H1 (cell line): ENCODE measurements at regions not wholly inside any gene's neighbourhood (a gene's known extent, or its start where the extent isn't known, plus 50 kb on each side); places are given as distances from the start of the nearest gene placed in this dataset.

Experiments used
- CTCF ChIA-PET: fragments of 300-600 bp; sonication (Branson Sonifier 250); formaldehyde crosslinking; loops from one replicate; lab custom pipeline; 2021; ENCODE audit not compliant: partially characterized antibody; lab: Charles Lee
- POLR2A ChIA-PET: fragments of 300-600 bp; sonication (Branson Sonifier 250); formaldehyde crosslinking; loops from one replicate; lab custom pipeline; 2021; ENCODE audit warnings: inconsistent platforms; ENCODE audit not compliant: partially characterized antibody; lab: Charles Lee
- DNase-seq, 2 experiments: peaks; one replicate each; pipeline versions ENCODE4 v3.0.0 to v3.0.0-alpha.2; 2010 to 2022; ENCODE audit warnings: low spot score in 2 of 2, low read depth in 1 of 2, mixed read lengths in 1 of 2
- FAIRE-seq: peaks from 2 replicates; lab custom pipeline; 2011; peaks lifted over from hg19 to GRCh38; lab: Jason Lieb, UNC
- H2AFZ ChIP-seq: 2 replicates; pipeline ENCODE4 v1.8.1; 2012; ENCODE audit warnings: low read length, inconsistent platforms
- H2AK5ac ChIP-seq: 2 replicates; pipeline ENCODE4 v1.6.1; 2013; ENCODE audit warnings: low read depth, low read length
- H2BK120ac ChIP-seq: replicated peaks from 2 replicates; pipeline ENCODE3; 2013; ENCODE audit warnings: low read depth, low read length, inconsistent platforms
- H2BK12ac ChIP-seq: 2 replicates; pipeline ENCODE4 v1.6.1; 2013; ENCODE audit warnings: low read depth, low read length
- H2BK15ac ChIP-seq: 2 replicates; pipeline ENCODE4 v1.6.1; 2013; ENCODE audit warnings: low read length
- H2BK20ac ChIP-seq: 2 replicates; pipeline ENCODE4 v1.6.1; 2013; ENCODE audit warnings: low read length
- H2BK5ac ChIP-seq: 2 replicates; pipeline ENCODE4 v1.6.1; 2013; ENCODE audit warnings: low read depth, low read length
- H3K14ac ChIP-seq: 2 replicates; pipeline ENCODE4 v1.6.1; 2013; ENCODE audit warnings: inconsistent platforms; ENCODE audit not compliant: insufficient read length
- H3K18ac ChIP-seq: 2 replicates; pipeline ENCODE4 v1.6.1; 2013; ENCODE audit warnings: low read length; ENCODE audit errors: extremely low read depth
- H3K23ac ChIP-seq: 2 replicates; pipeline ENCODE4 v1.6.1; 2013; ENCODE audit warnings: inconsistent platforms; ENCODE audit not compliant: insufficient read length
- H3K23me2 ChIP-seq: 2 replicates; pipeline ENCODE4 v1.6.1; 2013; ENCODE audit warnings: low read depth, low read length
- H3K27ac ChIP-seq: 2 replicates; pipeline ENCODE4 v1.6.1; 2011; ENCODE audit warnings: low read depth, low read length, inconsistent platforms
- H3K27me3 ChIP-seq, 4 experiments: replicated peaks in 1 of 4; 1 replicate in 1 of 4; 2 replicates in 3 of 4; pipeline versions ENCODE4 v1.6.1 to v1.8.1; 2011 to 2013; ENCODE audit warnings: low read length in 3 of 4, mild to moderate bottlenecking in 3 of 4, inconsistent platforms in 2 of 4, mixed read lengths in 2 of 4, moderate library complexity in 1 of 4; ENCODE audit not compliant: control insufficient read depth in 3 of 4, insufficient read depth in 3 of 4; ENCODE audit errors: extremely low read depth in 1 of 4
- H3K36me3 ChIP-seq, 4 experiments: 2 replicates each; pipeline versions ENCODE4 v1.6.1 to v1.8.1; 2011 to 2013; ENCODE audit warnings: mild to moderate bottlenecking in 4 of 4, low read length in 3 of 4, moderate library complexity in 2 of 4, control low read depth in 1 of 4, inconsistent platforms in 1 of 4; ENCODE audit not compliant: insufficient read depth in 4 of 4, control insufficient read depth in 2 of 4
- H3K4ac ChIP-seq: replicated peaks from 2 replicates; pipeline ENCODE3; 2013; ENCODE audit warnings: low read length, low read depth, mixed read lengths, inconsistent platforms; ENCODE audit not compliant: insufficient read length
- H3K4me1 ChIP-seq, 4 experiments: replicated peaks in 1 of 4; 1 replicate in 1 of 4; 2 replicates in 3 of 4; pipeline versions ENCODE4 v1.6.1 to v1.8.1; 2011 to 2013; ENCODE audit warnings: low read length in 3 of 4, inconsistent platforms in 2 of 4, mixed read lengths in 1 of 4; ENCODE audit not compliant: insufficient read depth in 4 of 4, control insufficient read depth in 3 of 4
- H3K4me2 ChIP-seq, 2 experiments: 2 replicates each; pipeline versions ENCODE4 v1.6.1 to v1.8.1; 2011 to 2013; ENCODE audit warnings: low read depth in 2 of 2, low read length in 2 of 2, control low read depth in 1 of 2, inconsistent platforms in 1 of 2, mild to moderate bottlenecking in 1 of 2; ENCODE audit not compliant: insufficient read depth in 1 of 2
- H3K4me3 ChIP-seq, 4 experiments: fragments of 200-600, 300-600 bp in 1 of 4; sonication (generic), shearing (Covaris generic), sonication (Bioruptor Twin) in 1 of 4; 2 replicates each; pipeline versions ENCODE4 v1.5.1 to v1.8.1; 2011 to 2016; ENCODE audit warnings: low read length in 4 of 4, low read depth in 3 of 4, control low read depth in 2 of 4, inconsistent platforms in 2 of 4, mild to moderate bottlenecking in 2 of 4, mixed read lengths in 1 of 4, moderate library complexity in 1 of 4; ENCODE audit not compliant: insufficient read depth in 2 of 4; ENCODE audit errors: extremely low read depth in 1 of 4
- H3K56ac ChIP-seq: replicated peaks from 2 replicates; pipeline ENCODE3; 2013; ENCODE audit warnings: low read depth, mild to moderate bottlenecking, mixed read lengths, low read length, inconsistent platforms; ENCODE audit not compliant: insufficient read length
- H3K79me1 ChIP-seq: 2 replicates; pipeline ENCODE4 v1.6.1; 2013; ENCODE audit warnings: low read depth, low read length, control low read depth
- H3K79me2 ChIP-seq, 2 experiments: 2 replicates each; pipeline versions ENCODE4 v1.6.1 to v1.8.1; 2012 to 2013; ENCODE audit warnings: low read length in 2 of 2, mild to moderate bottlenecking in 2 of 2, inconsistent platforms in 1 of 2; ENCODE audit not compliant: insufficient read depth in 2 of 2, control insufficient read depth in 1 of 2
- H3K9ac ChIP-seq, 4 experiments: replicated peaks in 1 of 4; 1 replicate in 1 of 4; 2 replicates in 3 of 4; pipeline versions ENCODE4 v1.6.1 to v1.8.1; 2011 to 2013; ENCODE audit warnings: low read depth in 3 of 4, low read length in 3 of 4, control low read depth in 2 of 4, mild to moderate bottlenecking in 2 of 4, moderate library complexity in 2 of 4, inconsistent platforms in 1 of 4; ENCODE audit errors: extremely low read depth in 1 of 4
- H3K9me3 ChIP-seq, 2 experiments: 2 replicates each; pipeline versions ENCODE4 v1.6.1 to v1.8.1; 2012 to 2013; ENCODE audit warnings: mild to moderate bottlenecking in 2 of 2, moderate library complexity in 2 of 2, control low read depth in 1 of 2, inconsistent platforms in 1 of 2, low read depth in 1 of 2, low read length in 1 of 2, mixed read lengths in 1 of 2; ENCODE audit not compliant: insufficient read depth in 2 of 2
- H4K20me1 ChIP-seq, 2 experiments: replicated peaks in 1 of 2; 2 replicates each; pipeline versions ENCODE3 to v1.8.1; 2011 to 2013; ENCODE audit warnings: inconsistent platforms in 2 of 2, low read length in 2 of 2, mild to moderate bottlenecking in 1 of 2; ENCODE audit not compliant: insufficient read depth in 2 of 2, control insufficient read depth in 1 of 2
- H4K5ac ChIP-seq: 2 replicates; pipeline ENCODE4 v1.6.1; 2013; ENCODE audit warnings: low read length, low read depth, mixed read lengths, inconsistent platforms; ENCODE audit not compliant: insufficient read length
- H4K8ac ChIP-seq: 2 replicates; pipeline ENCODE4 v1.8.0; 2013; ENCODE audit warnings: mild to moderate bottlenecking, moderate library complexity, low read length, inconsistent platforms; ENCODE audit not compliant: insufficient read depth; ENCODE audit errors: extremely low read depth
- H4K91ac ChIP-seq: replicated peaks from 2 replicates; pipeline ENCODE3; 2013; ENCODE audit warnings: low read length, mixed read lengths, inconsistent platforms; ENCODE audit not compliant: insufficient read length
- CREB1 ChIP-seq: IDR thresholded peaks from 2 replicates; pipeline ENCODE4 v1.6.1; 2012; ENCODE audit warnings: inconsistent platforms
- KDM5A ChIP-seq: fragments of 200-600 bp; IDR thresholded peaks from 2 replicates; pipeline ENCODE4 v1.7.1; 2012; ENCODE audit warnings: mild to moderate bottlenecking, low read length, inconsistent platforms, mixed read lengths
- NANOG ChIP-seq: IDR thresholded peaks from 2 replicates; pipeline ENCODE4 v1.6.1; 2011; ENCODE audit warnings: low read length, low read depth, mild to moderate bottlenecking, inconsistent platforms; ENCODE audit not compliant: insufficient read depth, poor library complexity, severe bottlenecking
- RAD21 ChIP-seq, 2 experiments: IDR thresholded peaks in 1 of 2; conservative IDR thresholded peaks in 1 of 2; 2 replicates each; pipeline ENCODE4 v1.6.1; 2011; ENCODE audit warnings: low read depth in 2 of 2, low read length in 2 of 2, improper control_type of control experiment in 1 of 2, inconsistent platforms in 1 of 2, mild to moderate bottlenecking in 1 of 2, moderate library complexity in 1 of 2
- RBBP5 ChIP-seq: IDR thresholded peaks from 2 replicates; pipeline ENCODE4 v1.7.1; 2012; ENCODE audit warnings: low read depth, mild to moderate bottlenecking, inconsistent platforms, low read length, moderate library complexity, borderline replicate concordance
- RNF2 ChIP-seq: fragments of 200-900, 300-1000 bp; sonication (generic); IDR thresholded peaks from 2 replicates; pipeline ENCODE4 v1.7.1; 2016; ENCODE audit warnings: borderline replicate concordance, low read depth, mild to moderate bottlenecking, antibody characterized with exemption, low read length; ENCODE audit not compliant: poor library complexity, severe bottlenecking; ENCODE audit errors: missing control alignments
- RXRA ChIP-seq: IDR thresholded peaks from 2 replicates; pipeline ENCODE4 v1.6.1; 2011; ENCODE audit warnings: low read depth, mild to moderate bottlenecking, low read length, moderate library complexity; ENCODE audit not compliant: insufficient read depth
- SP1 ChIP-seq: IDR thresholded peaks from 2 replicates; pipeline ENCODE4 v1.6.1; 2011; ENCODE audit warnings: low read depth, low read length
- WGBS, 2 experiments: shearing (Covaris generic) in 1 of 2; methylation state at CpG; one replicate each; pipeline versions ENCODE4 v1.1.6 to v1.1.7; 2013 to 2015; ENCODE audit warnings: low lambda C conversion rate in 2 of 2, mixed read lengths in 2 of 2, inconsistent platforms in 1 of 2, low coverage in 1 of 2, missing lambda C conversion rate in 1 of 2; ENCODE audit not compliant: insufficient replicate concordance in 2 of 2, insufficient coverage in 1 of 2, insufficient read length in 1 of 2; ENCODE audit errors: extremely low coverage in 1 of 2, missing lambda C conversion rate in 1 of 2; 5-methylcytosine and 5-hydroxymethylcytosine counted together
- TF ChIP-seq, protein P1 (sequence below): IDR thresholded peaks from 2 replicates; pipeline ENCODE4 v1.6.1; 2011; ENCODE audit warnings: low read depth, mild to moderate bottlenecking, low read length; ENCODE audit not compliant: insufficient read depth

DNA sequence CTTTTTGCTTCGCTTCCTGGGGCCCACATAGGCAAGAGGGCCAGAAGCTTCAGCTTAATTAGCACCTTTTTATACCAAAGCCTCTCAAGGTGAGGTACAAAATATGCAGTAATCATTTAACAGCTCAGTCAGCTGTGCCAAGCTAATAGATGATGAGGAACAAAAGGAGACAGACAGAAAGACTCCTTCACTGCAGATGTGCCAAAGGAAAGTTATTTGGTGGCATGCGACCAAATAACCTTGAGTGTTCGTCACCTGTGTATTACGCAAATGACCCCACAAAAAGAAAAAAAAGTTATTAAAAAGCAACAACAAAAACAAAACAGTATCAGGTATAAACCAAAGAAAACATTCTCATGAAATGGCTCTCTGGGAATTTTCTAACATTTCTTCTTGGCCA lies 325.8 kb upstream of the IGF1R start:
- H3K27me3 ChIP-seq: no peaks in the 10 kb centered on the region
- no peak overlapping the region for H3K56ac ChIP-seq
- no peak overlapping the region for H3K27ac ChIP-seq
- no peak overlapping the region for H3K9ac ChIP-seq
- no peak overlapping the region for H2AFZ ChIP-seq
- no peaks in the 10 kb centered on the region for H3K79me2 ChIP-seq
- CTCF ChIA-PET: interaction anchor here (1.0 to 4.3 kb wide), 3 partner anchors 11 to 104 kb away, joined by 3 to 35 read pairs (median 5); no protein-coding TSS in a partner anchor
- no peaks in the 10 kb centered on the region for H3K79me1 ChIP-seq
- peaks cover 18 to 21% of the 10 kb centered on the region in 2 experiments; a peak in 3 of 4 replicates for H3K9me3 ChIP-seq
- H3K36me3 ChIP-seq: peaks cover 0 to 5% (median 0%) of the 10 kb centered on the region in 4 experiments; a peak in 1 of 8 replicates
- DNase-seq (no peak), FAIRE-seq (no peak)
- H3K4me2 ChIP-seq: no peak overlapping the region
- WGBS, 2 experiments: 89% methylated on average over 4 of the region's 4 CpGs; no CpG with 5 or more reads in 1 of the 2 experiments
- no peak overlapping the region for H4K5ac ChIP-seq
- no peak overlapping the region for H2BK5ac ChIP-seq
- H2BK15ac ChIP-seq: no peak overlapping the region
- H3K23ac ChIP-seq: no peak overlapping the region
- H2BK120ac ChIP-seq: no peak overlapping the region
- TF ChIP-seq, protein P1, sequence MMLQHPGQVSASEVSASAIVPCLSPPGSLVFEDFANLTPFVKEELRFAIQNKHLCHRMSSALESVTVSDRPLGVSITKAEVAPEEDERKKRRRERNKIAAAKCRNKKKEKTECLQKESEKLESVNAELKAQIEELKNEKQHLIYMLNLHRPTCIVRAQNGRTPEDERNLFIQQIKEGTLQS: no peak
- TF ChIP-seq RAD21 (IDR thresholded peaks at IDR 0.05 in 1 of 2, conservative IDR thresholded peaks at IDR 0.05 in 1 of 2; ENCODE audit: low read depth in 2 of 2, low read length in 2 of 2): no peak
- no peak for TF ChIP-seq SP1
- no peak for TF ChIP-seq KDM5A
- no peak for TF ChIP-seq RNF2
- TF ChIP-seq RXRA: no peak
- TF ChIP-seq RBBP5: no peak
- no peak for TF ChIP-seq CREB1
- TF ChIP-seq NANOG: no peak
- H3K14ac ChIP-seq: no peak overlapping the region
- H3K4me3 ChIP-seq: no peak overlapping the region
- no peaks in the 10 kb centered on the region for H3K4me1 ChIP-seq
- H3K4ac ChIP-seq: no peak overlapping the region
- H3K23me2 ChIP-seq: no peaks in the 10 kb centered on the region
- no peak overlapping the region for H4K91ac ChIP-seq
- H2AK5ac ChIP-seq: no peak overlapping the region
- no peak overlapping the region for H3K18ac ChIP-seq
- POLR2A ChIA-PET: no interaction called here
- no peak overlapping the region for H4K8ac ChIP-seq
- H2BK12ac ChIP-seq: no peak overlapping the region
- no peaks in the 10 kb centered on the region for H4K20me1 ChIP-seq
- no peak overlapping the region for H2BK20ac ChIP-seq
